ENCODE measurements at regions not wholly inside any gene's neighbourhood (a gene's known extent, or its start where the extent isn't known, plus 50 kb on each side); places are given as distances from the start of the nearest gene placed in this dataset.

- H3K4me1 ChIP-seq: no peaks in the 10 kb centered on the region
- H3K27me3 ChIP-seq: no peaks in the 10 kb centered on the region
- H3K36me3 ChIP-seq: no peaks in the 10 kb centered on the region
- no peak overlapping the region for H3K27ac ChIP-seq
- intact Hi-C loops (cut with DNase I; ENCODE audit: low total_unique reads): no loop called here
- DNase-seq (ENCODE audit: low spot score in 2 of 2): no peak
- TF ChIP-seq CTCF (IDR thresholded peaks at IDR 0.05) (no peak), POLR2A (IDR thresholded peaks at IDR 0.05) (no peak), POLR2AphosphoS5 (IDR thresholded peaks at IDR 0.05) (no peak)
- H3K4me3 ChIP-seq: no peak overlapping the region
- H3K9me3 ChIP-seq: no peaks in the 10 kb centered on the region
Observed at GRCh38 chr7:50838675-50839377, 56.1 kb upstream of the GRB10 start.

DNA sequence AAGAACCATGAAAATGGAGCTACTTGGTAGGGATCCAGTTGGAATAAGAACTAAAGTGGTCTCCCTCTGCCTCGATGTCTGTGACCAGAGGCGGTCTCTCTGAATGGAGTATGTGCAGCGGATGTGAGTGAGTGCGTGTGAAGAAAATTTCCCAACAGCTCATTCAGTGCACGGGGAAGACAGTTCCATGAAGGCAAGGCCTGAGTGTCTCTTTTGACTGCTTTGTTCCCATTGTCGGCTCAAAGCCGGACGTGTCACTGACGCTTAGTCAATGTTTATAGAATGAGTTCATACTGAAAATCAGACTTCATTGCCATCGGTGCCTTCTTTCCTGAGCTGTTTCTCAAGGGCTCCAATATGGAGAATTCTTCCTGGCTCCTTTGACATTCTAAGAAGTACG is 55.3 kb upstream of the GRB10 start:
- no peaks in the 10 kb centered on the region for H3K36me3 ChIP-seq
- no peak overlapping the region for H3K27ac ChIP-seq
- no peaks in the 10 kb centered on the region for H3K27me3 ChIP-seq
- no peak for TF ChIP-seq POLR2AphosphoS5 (IDR thresholded peaks at IDR 0.05)
- no peak for TF ChIP-seq POLR2A (IDR thresholded peaks at IDR 0.05)
- TF ChIP-seq CTCF (IDR thresholded peaks at IDR 0.05): no peak
- no peak overlapping the region for H3K4me3 ChIP-seq
- intact Hi-C loops (cut with DNase I; ENCODE audit: low total_unique reads): no loop called here
- H3K4me1 ChIP-seq: no peaks in the 10 kb centered on the region
- no peaks in the 10 kb centered on the region for H3K9me3 ChIP-seq
- no peak for DNase-seq (ENCODE audit: low spot score in 2 of 2)

DNA sequence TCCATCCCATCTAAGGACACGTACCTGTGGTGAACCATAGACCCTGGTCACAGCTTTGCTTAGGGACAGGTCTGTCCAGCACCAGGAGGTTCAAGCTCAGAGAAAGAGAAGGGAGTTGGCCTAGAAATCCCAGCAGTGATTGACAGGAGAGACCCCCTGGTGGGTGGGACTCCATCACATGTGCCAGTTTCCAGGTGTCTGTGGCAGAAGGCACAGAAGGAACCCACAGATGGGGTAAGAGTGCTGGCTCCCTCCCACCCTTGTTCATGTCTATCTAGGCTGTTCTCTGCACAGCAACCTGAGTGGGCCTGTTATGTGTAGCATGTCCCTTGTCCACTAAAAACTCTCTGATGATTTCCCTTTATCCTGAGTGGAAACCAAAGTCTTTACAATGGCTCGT is 54.0 kb upstream of the GRB10 start:
- Histone ChIP-seq H3K9me3 (no peaks in the 10 kb centered on the region), H3K27me3 (no peaks in the 10 kb centered on the region), H3K27ac (no peak overlapping the region), H3K36me3 (no peaks in the 10 kb centered on the region), H3K4me3 (no peak overlapping the region), H3K4me1 (no peaks in the 10 kb centered on the region)
- TF ChIP-seq POLR2AphosphoS5 (IDR thresholded peaks at IDR 0.05): no peak
- no peak for TF ChIP-seq POLR2A (IDR thresholded peaks at IDR 0.05)
- no peak for TF ChIP-seq CTCF (IDR thresholded peaks at IDR 0.05)
- DNase-seq (ENCODE audit: low spot score in 2 of 2): no peak
- intact Hi-C loops (cut with DNase I; ENCODE audit: low total_unique reads): no loop called here

- intact Hi-C loops (cut with DNase I; ENCODE audit: low total_unique reads): no loop called here
- no peaks in the 10 kb centered on the region for H3K36me3 ChIP-seq
- TF ChIP-seq POLR2A (IDR thresholded peaks at IDR 0.05): no peak
- TF ChIP-seq CTCF (IDR thresholded peaks at IDR 0.05): no peak
- TF ChIP-seq POLR2AphosphoS5 (IDR thresholded peaks at IDR 0.05): no peak
- no peaks in the 10 kb centered on the region for H3K27me3 ChIP-seq
- no peaks in the 10 kb centered on the region for H3K4me1 ChIP-seq
- no peak for DNase-seq (ENCODE audit: low spot score in 2 of 2)
- H3K9me3 ChIP-seq: no peaks in the 10 kb centered on the region
- no peak overlapping the region for H3K4me3 ChIP-seq
- no peak overlapping the region for H3K27ac ChIP-seq
Observed at GRCh38 chr7:50835156-50835555, 52.5 kb upstream of the GRB10 start.

GRCh38 chr7:50834679-50835078 is 52.0 kb upstream of the GRB10 start:
- intact Hi-C loops (cut with DNase I; ENCODE audit: low total_unique reads): no loop called here
- Histone ChIP-seq H3K4me3 (no peak overlapping the region), H3K27me3 (no peaks in the 10 kb centered on the region), H3K9me3 (no peaks in the 10 kb centered on the region), H3K4me1 (no peaks in the 10 kb centered on the region), H3K36me3 (no peaks in the 10 kb centered on the region), H3K27ac (no peak overlapping the region)
- no peak for DNase-seq (ENCODE audit: low spot score in 2 of 2)
- TF ChIP-seq POLR2A (IDR thresholded peaks at IDR 0.05) (no peak), POLR2AphosphoS5 (IDR thresholded peaks at IDR 0.05) (no peak), CTCF (IDR thresholded peaks at IDR 0.05) (no peak)

All from breast epithelium (tissue), 4 donors.